ENCODE measurements at regions not wholly inside any gene's neighbourhood (a gene's known extent, or its start where the extent isn't known, plus 50 kb on each side); places are given as distances from the start of the nearest gene placed in this dataset.

- Histone ChIP-seq H3K36me3 (ENCODE audit: control insufficient read depth, insufficient read depth, low read length) (no peaks in the 10 kb centered on the region), H3K4me3 (ENCODE audit: low read depth in 2 of 2, low read length in 2 of 2) (no peak overlapping the region), H3K9me3 (ENCODE audit: control insufficient read depth, insufficient read depth, low read depth, low read length) (no peaks in the 10 kb centered on the region), H3K4me1 (ENCODE audit: control insufficient read depth, insufficient read depth, low read length) (no peaks in the 10 kb centered on the region; the same call in 1 of the 2 replicates), H3K27me3 (ENCODE audit: control insufficient read depth, insufficient read depth, low read length) (peaks cover 7% of the 10 kb centered on the region), H3K27ac (ENCODE audit: low read length) (no peak overlapping the region)
- ATAC-seq (no peak), DNase-seq (ENCODE audit: low read depth, low spot score) (no peak)
- TF ChIP-seq TCF7L2 (IDR thresholded peaks at IDR 0.05; ENCODE audit: low read depth, low read length) (no peak), SIN3A (IDR thresholded peaks at IDR 0.05; ENCODE audit: borderline replicate concordance, insufficient read depth, low read depth, low read length) (no peak), REST (IDR thresholded peaks at IDR 0.05; ENCODE audit: insufficient read depth in 1 of 2, low read depth in 2 of 2, low read length in 1 of 2) (no peak), POLR2AphosphoS5 (IDR thresholded peaks at IDR 0.05; ENCODE audit: low read depth, low read length) (no peak), CTCF (IDR thresholded peaks at IDR 0.05) (no peak)
- in situ Hi-C loops (cut with HindIII; ENCODE audit: low pct_unique_long_range_greater_than_20kb, low sequenced_read_pairs) (no loop called here), intact Hi-C loops (cut with micrococcal nuclease; ENCODE audit: unreplicated experiment) (no loop called here)
- no TSS peak for BruUV-seq (replicated peaks)
- ChIA-PET CTCF (no interaction called here), POLR2A (no interaction called here)
Measured at GRCh38 chr11:116368784-116369183, 404.0 kb downstream of the BUD13 start.

- H3K4me3 ChIP-seq (ENCODE audit: low read depth in 2 of 2, low read length in 2 of 2): no peak overlapping the region
- no peaks in the 10 kb centered on the region for H3K9me3 ChIP-seq (ENCODE audit: control insufficient read depth, insufficient read depth, low read depth, low read length)
- in situ Hi-C loops (cut with HindIII; ENCODE audit: low pct_unique_long_range_greater_than_20kb, low sequenced_read_pairs) (no loop called here), intact Hi-C loops (cut with micrococcal nuclease; ENCODE audit: unreplicated experiment) (no loop called here)
- ATAC-seq (no peak), DNase-seq (ENCODE audit: low read depth, low spot score) (no peak)
- POLR2A ChIA-PET: no interaction called here
- no peak for TF ChIP-seq SIN3A (IDR thresholded peaks at IDR 0.05; ENCODE audit: borderline replicate concordance, insufficient read depth, low read depth, low read length)
- no peak for TF ChIP-seq CTCF (IDR thresholded peaks at IDR 0.05)
- no peak for TF ChIP-seq POLR2AphosphoS5 (IDR thresholded peaks at IDR 0.05; ENCODE audit: low read depth, low read length)
- TF ChIP-seq TCF7L2 (IDR thresholded peaks at IDR 0.05; ENCODE audit: low read depth, low read length): no peak
- no peak for TF ChIP-seq REST (IDR thresholded peaks at IDR 0.05; ENCODE audit: insufficient read depth in 1 of 2, low read depth in 2 of 2, low read length in 1 of 2)
- BruUV-seq (replicated peaks): no TSS peak
- CTCF ChIA-PET: no interaction called here
- H3K27me3 ChIP-seq (ENCODE audit: control insufficient read depth, insufficient read depth, low read length): peaks cover 10% of the 10 kb centered on the region
- no peaks in the 10 kb centered on the region; the same call in 1 of the 2 replicates for H3K4me1 ChIP-seq (ENCODE audit: control insufficient read depth, insufficient read depth, low read length)
- no peak overlapping the region for H3K27ac ChIP-seq (ENCODE audit: low read length)
- no peaks in the 10 kb centered on the region for H3K36me3 ChIP-seq (ENCODE audit: control insufficient read depth, insufficient read depth, low read length)
Measured at GRCh38 chr11:116366980-116367645, 405.7 kb downstream of the BUD13 start.
